IPS-NIHi11 (cell line): ENCODE measurements at regions not wholly inside any gene's neighbourhood (a gene's known extent, or its start where the extent isn't known, plus 50 kb on each side); places are given as distances from the start of the nearest gene placed in this dataset.
"Not testable (repeated sequence)": the region's sequence is repeated elsewhere in the genome, so short reads cannot be mapped to it uniquely, and the experiment has no call there.

Experiments
- DNase-seq: peaks from one replicate; pipeline ENCODE4 v3.0.0; 2012; ENCODE audit warnings: mixed read lengths, low spot score

- DNase-seq = no peak
Measured at GRCh38 chr1:79762461-79762860, 755.9 kb upstream of the ADGRL4 start.

GRCh38 chr1:79760531-79760930 is 754.0 kb upstream of the ADGRL4 start:
- DNase-seq = no peak

- DNase-seq = no peak
Measured at GRCh38 chr1:79749607-79750006, 743.1 kb upstream of the ADGRL4 start.

- DNase-seq = no peak
Measured at GRCh38 chr1:79745929-79746328, 739.4 kb upstream of the ADGRL4 start.

- DNase-seq = no peak
Measured at GRCh38 chr1:79744746-79745145, 738.2 kb upstream of the ADGRL4 start.

- DNase-seq = no peak
Measured at GRCh38 chr1:79741720-79742421, 735.3 kb upstream of the ADGRL4 start.

GRCh38 chr1:79738101-79738500 is 731.6 kb upstream of the ADGRL4 start:
- no peak for DNase-seq

GRCh38 chr1:79737193-79737592 is 730.7 kb upstream of the ADGRL4 start:
- DNase-seq = no peak

GRCh38 chr1:79732950-79733349 is 726.4 kb upstream of the ADGRL4 start:
- no peak for DNase-seq

- no peak for DNase-seq
Measured at GRCh38 chr1:79726911-79727310, 720.4 kb upstream of the ADGRL4 start.

GRCh38 chr1:79726321-79726720 is 719.8 kb upstream of the ADGRL4 start:
- DNase-seq = no peak

- DNase-seq = peak; percentile 23
Measured at GRCh38 chr1:79716447-79716846, 709.9 kb upstream of the ADGRL4 start.

GRCh38 chr1:79714664-79715063 is 708.1 kb upstream of the ADGRL4 start:
- no peak for DNase-seq

GRCh38 chr1:79711001-79711431 is 704.5 kb upstream of the ADGRL4 start:
- no peak for DNase-seq

GRCh38 chr1:79708646-79709265 is 702.2 kb upstream of the ADGRL4 start:
- DNase-seq = no peak

GRCh38 chr1:79705218-79705617 is 698.7 kb upstream of the ADGRL4 start:
- no peak for DNase-seq

GRCh38 chr1:79704067-79704466 is 697.5 kb upstream of the ADGRL4 start:
- DNase-seq = no peak

- DNase-seq = not testable (repeated sequence)
Measured at GRCh38 chr1:79702336-79702999, 695.9 kb upstream of the ADGRL4 start.

- DNase-seq = no peak
Measured at GRCh38 chr1:79695138-79695537, 688.6 kb upstream of the ADGRL4 start.

- DNase-seq = no peak
Measured at GRCh38 chr1:79694241-79694640, 687.7 kb upstream of the ADGRL4 start.

GRCh38 chr1:79693441-79694114 is 687.0 kb upstream of the ADGRL4 start:
- DNase-seq = no peak

- no peak for DNase-seq
Measured at GRCh38 chr1:79692519-79692918, 686.0 kb upstream of the ADGRL4 start.

- DNase-seq = no peak
Measured at GRCh38 chr1:79688932-79689331, 682.4 kb upstream of the ADGRL4 start.
